ENCODE measurements at regions not wholly inside any gene's neighbourhood (a gene's known extent, or its start where the extent isn't known, plus 50 kb on each side); places are given as distances from the start of the nearest gene placed in this dataset.

GRCh38 chr6:170212956-170213636 lies 77.8 kb downstream of the DLL1 start:
- no peak for DNase-seq

GRCh38 chr6:170212051-170212756 lies 78.7 kb downstream of the DLL1 start:
- no peak for DNase-seq

GRCh38 chr6:170211404-170212025 lies 79.4 kb downstream of the DLL1 start:
- DNase-seq: no peak

- no peak for DNase-seq
Measured at GRCh38 chr6:170210651-170211403, 80.1 kb downstream of the DLL1 start.

DNA sequence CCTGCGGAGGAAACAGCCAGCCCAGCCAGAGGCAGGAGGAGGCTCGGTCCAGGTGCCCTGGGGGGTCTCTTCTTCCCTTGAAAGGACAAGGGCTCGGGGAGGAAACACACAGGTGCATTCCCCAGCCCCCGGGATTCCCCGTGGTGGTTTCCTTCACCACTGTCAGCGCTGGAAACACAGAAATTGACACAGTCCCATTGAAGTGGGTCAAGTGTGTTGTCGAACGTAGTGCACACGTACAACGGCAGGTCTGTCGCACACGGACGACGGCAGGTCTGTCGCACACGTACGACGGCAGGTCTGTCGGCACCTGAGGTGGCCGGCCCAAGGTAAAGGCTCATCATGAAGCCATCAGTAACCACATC lies 80.9 kb downstream of the DLL1 start:
- DNase-seq: no peak

DNA sequence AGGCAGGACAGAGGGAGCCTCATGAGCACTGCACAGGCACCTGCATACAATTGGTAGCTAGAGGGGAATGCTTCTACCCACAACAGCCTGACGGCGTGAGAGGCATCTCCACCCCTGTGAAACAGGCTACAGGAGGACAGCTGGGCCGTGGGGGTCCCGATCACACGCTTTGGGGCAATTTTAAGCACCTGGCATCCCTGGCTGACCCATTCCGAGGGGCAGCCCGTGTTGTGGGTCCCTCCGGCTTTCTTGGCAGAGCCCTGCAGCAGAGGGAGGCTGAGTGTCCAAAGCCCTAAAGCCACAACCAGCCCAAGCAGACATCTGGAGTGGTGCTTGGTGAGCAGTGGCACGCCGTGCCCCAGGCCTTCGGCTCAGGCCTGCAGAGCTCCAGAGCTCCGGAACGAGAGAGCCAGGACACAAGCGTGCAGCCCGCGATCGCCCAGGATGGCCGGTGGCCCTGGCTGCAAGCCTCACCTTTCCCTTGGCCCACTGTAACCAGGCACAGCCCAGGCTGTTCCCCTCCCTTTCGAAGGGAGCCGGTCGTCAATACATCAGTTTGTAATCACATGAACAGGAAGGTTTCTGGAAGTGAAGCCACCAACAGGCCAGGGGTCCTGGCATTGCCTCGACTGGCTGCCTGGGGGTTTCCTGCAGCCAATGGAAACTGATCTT lies 81.4 kb downstream of the DLL1 start:
- no peak for DNase-seq

DNA sequence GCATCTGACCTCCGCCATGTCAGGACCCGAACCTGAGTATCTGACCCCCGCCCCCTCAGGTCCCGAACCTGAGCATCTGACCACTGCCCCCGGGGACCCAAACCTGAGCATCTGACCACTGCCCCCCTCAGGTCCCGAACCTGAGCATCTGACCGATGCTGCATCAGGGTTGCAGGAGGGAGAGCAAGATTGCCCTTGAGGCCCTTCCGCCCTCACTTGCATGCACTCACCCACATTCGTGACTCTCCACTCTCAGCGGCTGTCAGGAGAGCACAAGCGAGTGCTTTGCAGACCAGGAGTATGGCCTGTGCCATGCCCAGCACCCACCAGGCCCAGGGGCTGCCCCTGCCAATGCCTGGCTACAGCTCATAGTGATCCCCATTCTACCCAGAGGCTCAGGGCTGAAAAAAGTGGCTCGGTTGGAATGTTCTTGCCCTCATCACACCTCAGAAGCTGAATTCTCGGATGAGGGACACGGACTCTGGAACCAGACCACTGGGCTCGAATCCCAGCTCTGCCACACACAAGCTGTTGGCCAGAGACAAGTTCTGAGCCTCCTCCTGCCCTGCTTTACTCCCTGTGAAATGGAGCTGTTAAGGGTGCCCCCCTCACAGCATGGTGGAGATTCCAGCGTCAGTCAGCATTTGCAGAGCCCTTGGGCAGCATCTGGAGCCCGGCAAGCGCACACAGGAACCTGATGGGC lies 82.1 kb downstream of the DLL1 start:
- DNase-seq: no peak

- DNase-seq: no peak
Measured at GRCh38 chr6:170208182-170208601, 82.7 kb downstream of the DLL1 start.

DNA sequence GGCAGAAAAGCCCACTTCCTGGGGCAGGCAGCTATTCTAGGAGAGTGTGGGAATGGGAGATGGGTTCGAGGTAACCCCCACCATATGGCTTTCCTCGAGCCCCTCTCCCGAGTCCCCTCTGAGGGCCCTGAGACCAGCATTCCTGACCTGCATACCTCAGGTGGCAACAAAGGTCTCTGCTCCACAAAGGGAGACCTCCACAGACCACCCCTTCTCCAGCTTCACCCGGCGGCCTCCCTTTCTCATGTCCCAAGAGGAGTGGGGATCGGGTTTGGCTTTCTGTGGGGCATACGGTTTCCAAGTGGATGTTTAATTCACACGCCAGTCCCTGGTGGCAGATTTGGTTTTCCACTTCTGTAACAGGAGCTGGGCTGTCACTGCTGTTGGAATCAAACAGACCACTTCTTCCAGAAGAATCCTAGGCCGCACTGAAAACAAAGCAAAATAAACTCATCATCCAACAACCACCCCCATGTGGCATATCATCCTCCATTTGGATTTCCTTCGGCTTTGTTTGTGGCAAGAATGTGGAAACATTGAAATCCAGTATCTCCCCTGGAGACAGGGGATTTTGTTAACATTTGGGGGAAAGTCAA lies 83.2 kb downstream of the DLL1 start:
- DNase-seq: no peak

DNA sequence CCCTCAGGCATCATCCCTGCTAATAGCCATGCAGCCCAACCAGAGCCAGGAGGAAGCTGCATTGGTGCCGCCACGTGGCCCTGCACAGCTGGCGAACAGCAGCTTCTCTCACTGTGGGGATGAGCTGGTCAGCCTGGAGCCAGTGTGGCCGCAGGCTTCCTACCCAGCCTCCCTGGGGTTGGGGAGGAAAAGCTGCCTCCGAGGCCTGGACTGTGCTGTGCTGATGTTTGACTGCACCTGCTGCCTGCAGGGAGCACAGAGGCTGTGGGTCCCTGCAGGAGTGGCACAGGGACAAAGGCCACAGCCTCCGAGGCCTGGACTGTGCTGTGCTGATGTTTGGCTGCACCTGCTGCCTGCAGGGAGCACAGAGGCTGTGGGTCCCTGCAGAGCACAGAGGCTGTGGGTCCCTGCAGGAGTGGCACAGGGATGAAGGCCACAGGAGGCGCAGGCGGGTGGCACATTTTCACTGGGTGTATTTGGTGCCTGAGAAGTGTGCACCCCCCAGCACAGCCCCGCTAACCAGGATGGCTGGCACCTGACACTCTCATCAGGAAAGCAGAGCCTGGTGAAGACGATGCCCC lies 83.9 kb downstream of the DLL1 start:
- DNase-seq: no peak

DNA sequence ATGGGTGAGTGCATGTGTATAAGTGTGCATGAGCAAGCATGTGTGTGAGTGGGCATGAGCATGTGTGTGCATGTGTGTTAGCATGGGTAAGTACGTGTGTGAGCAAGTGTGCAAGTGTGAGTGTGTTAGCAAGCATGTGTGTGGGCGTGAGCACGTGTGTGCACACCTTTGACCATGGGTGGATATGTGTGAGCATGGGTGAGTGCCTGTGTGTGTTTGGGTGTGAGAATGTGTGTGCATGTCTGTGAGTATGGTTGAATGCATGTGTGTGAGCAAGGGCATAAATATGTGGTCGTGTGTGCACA lies 84.6 kb downstream of the DLL1 start:
- DNase-seq: no peak

GRCh38 chr6:170205534-170206316 lies 85.2 kb downstream of the DLL1 start:
- DNase-seq: no peak

- no peak for DNase-seq
Measured at GRCh38 chr6:170205126-170205525, 85.8 kb downstream of the DLL1 start.

GRCh38 chr6:170203212-170203611 lies 87.7 kb downstream of the DLL1 start:
- no peak for DNase-seq

- DNase-seq: no peak
Measured at GRCh38 chr6:170202416-170203135, 88.3 kb downstream of the DLL1 start.

DNA sequence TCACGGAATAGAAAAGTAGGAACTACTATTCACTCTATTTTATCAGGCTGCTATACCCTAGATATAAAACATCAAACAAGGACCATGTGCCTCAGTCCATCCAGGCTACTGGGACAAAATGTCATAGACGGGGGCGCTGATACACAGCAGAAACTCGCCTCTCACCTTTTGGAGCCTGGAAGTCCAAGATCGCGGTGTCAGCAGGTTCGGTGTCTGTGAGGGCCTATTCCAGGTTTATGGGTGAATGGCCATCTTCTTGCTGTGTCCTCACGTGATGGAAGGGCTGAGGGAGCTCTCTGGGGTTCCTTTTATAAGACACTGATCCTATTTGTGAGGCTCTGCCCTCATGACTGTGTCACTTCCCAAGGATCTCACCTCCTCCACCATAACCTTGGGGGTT lies 89.5 kb downstream of the DLL1 start:
- DNase-seq: no peak

DNA sequence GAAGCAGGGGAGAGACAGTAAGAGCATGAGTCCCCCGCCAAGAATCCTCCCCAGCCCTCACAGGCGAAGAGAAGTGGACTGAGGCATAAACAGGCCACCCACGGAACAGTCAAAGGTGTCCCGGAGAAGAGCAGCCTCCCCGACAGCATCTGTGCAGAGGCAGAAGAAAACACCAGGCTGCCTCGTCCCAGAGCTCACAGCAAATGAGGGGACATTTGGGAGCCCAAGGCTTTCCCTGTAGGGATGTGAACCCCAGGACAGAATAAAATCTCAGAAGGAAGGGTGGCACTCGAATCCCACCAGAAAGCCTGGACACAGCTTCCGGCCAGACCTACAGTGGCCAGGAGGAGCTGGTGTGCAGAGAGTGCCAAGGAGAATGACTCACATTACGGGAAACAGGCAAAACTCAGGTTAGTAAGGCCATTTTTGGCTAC lies 90.4 kb downstream of the DLL1 start:
- no peak for DNase-seq

- DNase-seq: no peak
Measured at GRCh38 chr6:170199716-170200115, 91.2 kb downstream of the DLL1 start.

DNA sequence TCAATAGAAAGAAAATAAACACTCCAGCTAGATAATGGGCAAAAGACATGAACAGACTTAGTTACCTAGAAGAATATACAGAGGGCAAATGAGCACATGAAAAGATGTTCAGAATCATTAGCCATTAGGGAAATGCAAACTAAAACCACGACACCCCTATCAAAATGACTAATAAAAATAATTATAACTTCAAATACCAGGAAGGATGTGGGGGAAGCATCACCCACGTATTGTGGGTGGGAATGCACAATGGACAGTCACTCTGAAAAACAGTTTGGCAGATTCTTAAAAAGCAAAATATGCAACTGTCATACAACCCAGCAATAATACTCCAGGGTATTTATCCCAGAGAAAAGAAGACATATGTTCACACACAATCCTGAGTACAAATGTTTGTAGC lies 92.6 kb downstream of the DLL1 start:
- no peak for DNase-seq

- no peak for DNase-seq
Measured at GRCh38 chr6:170193326-170193821, 97.5 kb downstream of the DLL1 start.

Data from DMS79 treated with DMSO at 0.1 percent for 48 hours (cell line).